ENCODE measurements at regions not wholly inside any gene's neighbourhood (a gene's known extent, or its start where the extent isn't known, plus 50 kb on each side); places are given as distances from the start of the nearest gene placed in this dataset.
"Not testable (repeated sequence)": the region's sequence is repeated elsewhere in the genome, so short reads cannot be mapped to it uniquely, and the experiment has no call there.

- no peak for DNase-seq (ENCODE audit: extremely low spot score)
- CTCF ChIA-PET: no interaction called here
- POLR2A ChIA-PET: no interaction called here
- no peak for TF ChIP-seq NFRKB (IDR thresholded peaks at IDR 0.05)
These were observed 115.0 kb upstream of the THUMPD2 start for GRCh38 chr2:39894082-39894481.

GRCh38 chr2:39893616-39894015 lies 114.6 kb upstream of the THUMPD2 start:
- CTCF ChIA-PET: no interaction called here
- POLR2A ChIA-PET: no interaction called here
- no peak for DNase-seq (ENCODE audit: extremely low spot score)

DNA sequence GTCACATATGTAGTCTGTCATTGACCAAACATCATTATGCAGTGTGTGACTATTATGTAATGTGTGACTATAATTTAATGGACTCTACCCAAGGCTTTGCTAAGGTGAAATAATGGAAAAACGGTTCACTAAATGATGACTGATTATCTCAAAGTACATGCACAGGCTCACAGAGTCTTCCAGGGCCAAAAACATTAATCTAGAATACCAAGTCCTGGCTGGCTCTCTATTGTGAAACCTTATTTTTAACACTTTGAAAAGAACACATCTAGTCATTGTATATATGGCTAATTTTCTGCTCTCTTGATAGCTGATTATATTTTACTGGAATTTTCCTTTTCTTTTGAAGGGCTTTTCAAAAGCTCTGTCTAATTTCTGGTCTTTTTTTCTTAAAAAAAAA lies 102.9 kb upstream of the THUMPD2 start:
- CTCF ChIA-PET: no interaction called here
- DNase-seq (ENCODE audit: extremely low spot score): no peak
- POLR2A ChIA-PET: no interaction called here
- TF ChIP-seq FOXK2 (IDR thresholded peaks at IDR 0.05) (no peak), NFRKB (IDR thresholded peaks at IDR 0.05) (no peak), SP1 (IDR thresholded peaks at IDR 0.05) (no peak), HDGF (IDR thresholded peaks at IDR 0.05; ENCODE audit: borderline replicate concordance) (no peak), ZNF384 (IDR thresholded peaks at IDR 0.05) (no peak), BHLHE40 (IDR thresholded peaks at IDR 0.05; ENCODE audit: borderline replicate concordance) (no peak), TARDBP (IDR thresholded peaks at IDR 0.05) (no peak), ARNT (IDR thresholded peaks at IDR 0.05) (no peak), FOXA1 (IDR thresholded peaks at IDR 0.05) (no peak), FOXM1 (IDR thresholded peaks at IDR 0.05; ENCODE audit: borderline replicate concordance) (no peak), CTBP1 (IDR thresholded peaks at IDR 0.05; ENCODE audit: borderline replicate concordance) (no peak), L3MBTL2 (conservative IDR thresholded peaks at IDR 0.05) (no peak)
- TF ChIP-seq, protein P1, sequence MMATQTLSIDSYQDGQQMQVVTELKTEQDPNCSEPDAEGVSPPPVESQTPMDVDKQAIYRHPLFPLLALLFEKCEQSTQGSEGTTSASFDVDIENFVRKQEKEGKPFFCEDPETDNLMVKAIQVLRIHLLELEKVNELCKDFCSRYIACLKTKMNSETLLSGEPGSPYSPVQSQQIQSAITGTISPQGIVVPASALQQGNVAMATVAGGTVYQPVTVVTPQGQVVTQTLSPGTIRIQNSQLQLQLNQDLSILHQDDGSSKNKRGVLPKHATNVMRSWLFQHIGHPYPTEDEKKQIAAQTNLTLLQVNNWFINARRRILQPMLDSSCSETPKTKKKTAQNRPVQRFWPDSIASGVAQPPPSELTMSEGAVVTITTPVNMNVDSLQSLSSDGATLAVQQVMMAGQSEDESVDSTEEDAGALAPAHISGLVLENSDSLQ (IDR thresholded peaks at IDR 0.05): no peak

More at GRCh38 chr2:39893616-39894015, 114.6 kb upstream of the THUMPD2 start:
- TF ChIP-seq CTBP1 (IDR thresholded peaks at IDR 0.05; ENCODE audit: borderline replicate concordance) (no peak), SUZ12 (IDR thresholded peaks at IDR 0.05) (no peak), BHLHE40 (IDR thresholded peaks at IDR 0.05; ENCODE audit: borderline replicate concordance) (no peak), TARDBP (IDR thresholded peaks at IDR 0.05) (no peak), ZNF384 (IDR thresholded peaks at IDR 0.05) (no peak), SP1 (IDR thresholded peaks at IDR 0.05) (no peak), FOXK2 (IDR thresholded peaks at IDR 0.05) (no peak)

DNA sequence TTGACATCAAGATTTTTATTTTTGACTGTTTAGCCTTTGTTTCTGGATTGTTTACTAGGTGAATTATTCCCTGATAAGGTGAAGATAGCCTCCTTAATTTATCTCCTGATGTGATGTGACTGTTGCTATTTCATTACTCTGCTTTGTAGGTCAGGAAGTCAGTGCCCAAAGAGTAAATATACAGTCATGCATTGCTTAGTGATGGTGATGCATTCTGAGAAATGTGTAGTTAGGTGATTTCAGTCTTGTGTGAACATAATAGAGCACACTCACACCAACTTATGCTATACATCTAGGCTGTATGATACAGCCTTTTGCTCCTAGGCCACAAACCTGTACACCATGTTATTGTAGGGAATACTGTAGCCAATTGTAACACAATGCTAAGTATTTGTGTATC lies 102.4 kb upstream of the THUMPD2 start:
- ChIA-PET POLR2A (no interaction called here), CTCF (no interaction called here)
- no peak for DNase-seq (ENCODE audit: extremely low spot score)
- TF ChIP-seq ZNF384 (IDR thresholded peaks at IDR 0.05) (no peak), ARNT (IDR thresholded peaks at IDR 0.05) (no peak), LEF1 (IDR thresholded peaks at IDR 0.05; ENCODE audit: borderline replicate concordance) (no peak), BHLHE40 (IDR thresholded peaks at IDR 0.05; ENCODE audit: borderline replicate concordance) (no peak), FOXM1 (IDR thresholded peaks at IDR 0.05; ENCODE audit: borderline replicate concordance) (no peak), L3MBTL2 (conservative IDR thresholded peaks at IDR 0.05) (no peak)

- POLR2A ChIA-PET: interaction anchor here (0.6 kb wide), 1 partner anchor 12 kb away, joined by 3 read pairs; no protein-coding TSS in a partner anchor
- CTCF ChIA-PET; DNase-seq (ENCODE audit: extremely low spot score): not testable (repeated sequence)
These were observed 99.9 kb upstream of the THUMPD2 start for GRCh38 chr2:39879001-39879400.

GRCh38 chr2:39875914-39876267 lies 96.8 kb upstream of the THUMPD2 start:
- CTCF ChIA-PET: no interaction called here
- DNase-seq (ENCODE audit: extremely low spot score): no peak
- no peak for TF ChIP-seq BHLHE40 (IDR thresholded peaks at IDR 0.05; ENCODE audit: borderline replicate concordance)
- TF ChIP-seq L3MBTL2 (conservative IDR thresholded peaks at IDR 0.05): no peak
- no peak for TF ChIP-seq TARDBP (IDR thresholded peaks at IDR 0.05)
- TF ChIP-seq CTBP1 (IDR thresholded peaks at IDR 0.05; ENCODE audit: borderline replicate concordance): no peak
- POLR2A ChIA-PET: no interaction called here

- ChIA-PET CTCF (no interaction called here), POLR2A (no interaction called here)
These were observed 96.3 kb upstream of the THUMPD2 start for GRCh38 chr2:39875182-39875913.

More at GRCh38 chr2:39875182-39875913, 96.3 kb upstream of the THUMPD2 start:
- TF ChIP-seq CTBP1 (IDR thresholded peaks at IDR 0.05; ENCODE audit: borderline replicate concordance) (no peak), FOXM1 (IDR thresholded peaks at IDR 0.05; ENCODE audit: borderline replicate concordance) (no peak), SUZ12 (IDR thresholded peaks at IDR 0.05) (no peak), LEF1 (IDR thresholded peaks at IDR 0.05; ENCODE audit: borderline replicate concordance) (no peak), ARNT (IDR thresholded peaks at IDR 0.05) (no peak), BHLHE40 (IDR thresholded peaks at IDR 0.05; ENCODE audit: borderline replicate concordance) (no peak), HDGF (IDR thresholded peaks at IDR 0.05; ENCODE audit: borderline replicate concordance) (no peak), SP1 (IDR thresholded peaks at IDR 0.05) (no peak), NFRKB (IDR thresholded peaks at IDR 0.05) (no peak), ZNF384 (IDR thresholded peaks at IDR 0.05) (no peak), L3MBTL2 (conservative IDR thresholded peaks at IDR 0.05) (no peak), FOXK2 (IDR thresholded peaks at IDR 0.05) (no peak), TARDBP (IDR thresholded peaks at IDR 0.05) (no peak), ELF4 (IDR thresholded peaks at IDR 0.05) (no peak), FOXA1 (IDR thresholded peaks at IDR 0.05) (no peak)
- TF ChIP-seq, protein P1 (IDR thresholded peaks at IDR 0.05): no peak
- no peak for DNase-seq (ENCODE audit: extremely low spot score)
